HG03565 (cell line): ENCODE measurements at regions not wholly inside any gene's neighbourhood (a gene's known extent, or its start where the extent isn't known, plus 50 kb on each side); places are given as distances from the start of the nearest gene placed in this dataset.
"Not testable (repeated sequence)": the region's sequence is repeated elsewhere in the genome, so short reads cannot be mapped to it uniquely, and the experiment has no call there.

Experiments used
- ATAC-seq: cut with Tn5 transposase; IDR thresholded peaks from one replicate; pipeline ENCODE4 v1.9.1; 2021; ENCODE audit warnings: mild to moderate bottlenecking, moderate library complexity; ENCODE audit not compliant: unreplicated experiment

GRCh38 chr10:38356527-38356926, 262.4 kb downstream of the ZNF37A start:
- peak; percentile 26 for ATAC-seq

GRCh38 chr10:38362514-38362913, 268.4 kb downstream of the ZNF37A start:
- ATAC-seq = not testable (repeated sequence)

GRCh38 chr10:38364073-38364472, 269.9 kb downstream of the ZNF37A start:
- ATAC-seq = not testable (repeated sequence)

- peak; percentile 59 for ATAC-seq
These were observed 271.8 kb downstream of the ZNF37A start for GRCh38 chr10:38365917-38366316.

GRCh38 chr10:38383800-38384199, 289.7 kb downstream of the ZNF37A start:
- ATAC-seq = not testable (repeated sequence)

- not testable (repeated sequence) for ATAC-seq
These were observed 292.7 kb downstream of the ZNF37A start for GRCh38 chr10:38386869-38387268.

GRCh38 chr10:38390725-38391124, 296.6 kb downstream of the ZNF37A start:
- ATAC-seq = peak; percentile 45

- not testable (repeated sequence) for ATAC-seq
These were observed 301.3 kb downstream of the ZNF37A start for GRCh38 chr10:38395465-38395864.

GRCh38 chr10:38396178-38396954, 302.2 kb downstream of the ZNF37A start:
- ATAC-seq = not testable (repeated sequence)

- ATAC-seq = not testable (repeated sequence)
These were observed 307.4 kb downstream of the ZNF37A start for GRCh38 chr10:38401565-38401964.

GRCh38 chr10:38402442-38403346, 308.6 kb downstream of the ZNF37A start:
- peak; percentile 98 for ATAC-seq

GRCh38 chr10:38403347-38404117, 309.4 kb downstream of the ZNF37A start:
- ATAC-seq = not testable (repeated sequence)

- not testable (repeated sequence) for ATAC-seq
These were observed 329.5 kb downstream of the ZNF37A start for GRCh38 chr10:38423634-38424033.

- not testable (repeated sequence) for ATAC-seq
These were observed 336.1 kb downstream of the ZNF37A start for GRCh38 chr10:38430242-38430641.

GRCh38 chr10:38437359-38437758, 343.2 kb downstream of the ZNF37A start:
- ATAC-seq = not testable (repeated sequence)

- ATAC-seq = not testable (repeated sequence)
These were observed 354.6 kb downstream of the ZNF37A start for GRCh38 chr10:38448614-38449355.

GRCh38 chr10:38449618-38450017, 355.5 kb downstream of the ZNF37A start:
- not testable (repeated sequence) for ATAC-seq

- not testable (repeated sequence) for ATAC-seq
These were observed 356.4 kb downstream of the ZNF37A start for GRCh38 chr10:38450372-38451057.

- not testable (repeated sequence) for ATAC-seq
These were observed 357.3 kb downstream of the ZNF37A start for GRCh38 chr10:38451306-38451967.
